ENCODE measurements at regions not wholly inside any gene's neighbourhood (a gene's known extent, or its start where the extent isn't known, plus 50 kb on each side); places are given as distances from the start of the nearest gene placed in this dataset.
"Not testable (repeated sequence)": the region's sequence is repeated elsewhere in the genome, so short reads cannot be mapped to it uniquely, and the experiment has no call there.

DNA sequence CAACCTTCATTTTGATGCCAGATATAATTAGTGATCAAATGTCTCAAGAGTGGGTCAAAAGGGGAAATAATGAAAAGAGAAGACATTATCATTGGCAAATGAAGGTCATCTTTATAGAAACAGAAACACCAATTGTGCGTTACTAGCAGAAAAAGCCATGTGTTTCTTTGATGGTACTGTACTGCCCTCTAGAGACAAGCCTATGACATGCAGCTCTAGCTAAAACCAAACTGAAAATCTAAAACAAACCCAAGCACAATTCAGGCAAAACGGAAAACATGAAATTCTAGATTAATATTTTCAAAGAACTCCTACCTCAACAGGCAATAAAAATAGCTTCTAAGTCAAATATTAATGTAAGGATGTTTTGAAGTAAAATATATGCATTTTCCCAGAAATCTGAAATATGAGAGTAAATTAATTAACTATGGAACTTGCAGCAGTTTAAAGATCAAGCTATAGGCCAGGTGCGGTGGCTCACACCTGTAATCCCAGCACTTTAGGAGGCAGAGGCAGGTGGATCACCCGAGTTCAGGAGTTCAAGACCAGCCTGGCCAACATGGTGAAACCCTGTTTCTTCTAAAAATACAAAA is 115.4 kb downstream of the KLHL28 start:
- no peak overlapping the region for H3K4me3 ChIP-seq (ENCODE audit: low read depth, low read length)
- peak; percentile 8 for DNase-seq (ENCODE audit: low read depth)

GRCh38 chr14:44835928-44836327 is 125.8 kb downstream of the KLHL28 start:
- not testable (repeated sequence) for DNase-seq (ENCODE audit: low read depth); H3K4me3 ChIP-seq (ENCODE audit: low read depth, low read length)

More for the DNA sequence above, 115.4 kb downstream of the KLHL28 start:
- TF ChIP-seq CTCF (IDR thresholded peaks at IDR 0.05; ENCODE audit: low read depth, low read length, missing control alignments) = peak; percentile 92

- no peak for TF ChIP-seq CTCF (IDR thresholded peaks at IDR 0.05; ENCODE audit: low read depth, low read length, missing control alignments)
- H3K4me3 ChIP-seq (ENCODE audit: low read depth, low read length) = no peak overlapping the region
- DNase-seq (ENCODE audit: low read depth) = no peak
Measured at GRCh38 chr14:44833376-44834060, 128.2 kb downstream of the KLHL28 start.

DNA sequence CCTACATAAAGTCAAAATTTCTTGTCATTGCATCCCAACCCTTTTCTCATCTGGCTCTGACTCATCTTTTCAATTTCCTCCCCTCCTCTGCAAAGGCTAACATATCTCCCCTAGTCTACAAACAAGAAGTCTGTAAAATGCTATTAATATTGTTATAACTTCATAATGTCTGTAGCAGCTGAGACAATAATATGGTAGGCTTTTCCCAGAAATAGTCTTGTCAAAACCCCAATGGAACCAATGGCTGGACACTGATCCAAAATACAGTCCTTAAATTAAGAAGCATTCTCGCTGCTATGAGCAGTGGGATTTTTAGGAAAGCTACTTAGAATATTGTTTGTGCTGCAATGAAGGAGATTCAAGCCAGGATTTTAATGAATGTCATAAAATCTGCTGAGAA is 131.4 kb downstream of the KLHL28 start:
- DNase-seq (ENCODE audit: low read depth) = no peak
- TF ChIP-seq CTCF (IDR thresholded peaks at IDR 0.05; ENCODE audit: low read depth, low read length, missing control alignments) = no peak
- no peak overlapping the region for H3K4me3 ChIP-seq (ENCODE audit: low read depth, low read length)

- H3K4me3 ChIP-seq (ENCODE audit: low read depth, low read length) = no peak overlapping the region
- TF ChIP-seq CTCF (IDR thresholded peaks at IDR 0.05; ENCODE audit: low read depth, low read length, missing control alignments) = no peak
- DNase-seq (ENCODE audit: low read depth) = no peak
Measured at GRCh38 chr14:44829021-44829420, 132.7 kb downstream of the KLHL28 start.

DNA sequence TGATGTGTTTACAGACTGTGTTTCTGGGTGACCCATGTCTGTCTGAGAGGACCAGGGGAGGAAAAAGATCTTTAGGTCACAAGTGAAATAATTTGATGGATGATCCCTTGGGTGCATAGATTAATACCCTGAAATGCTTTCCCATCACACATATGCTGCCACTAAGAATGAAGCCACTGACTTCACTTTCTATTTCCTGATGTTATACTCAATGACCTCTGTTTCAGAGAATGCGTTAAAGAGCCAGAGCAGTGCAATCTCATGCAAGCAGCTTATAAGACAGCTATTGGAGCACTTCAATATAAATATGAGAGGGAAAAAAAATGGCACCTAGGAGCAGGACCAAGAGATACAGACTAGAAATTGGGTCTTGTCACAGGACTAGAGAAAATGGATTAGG is 133.7 kb downstream of the KLHL28 start:
- no peak for DNase-seq (ENCODE audit: low read depth)

More for the DNA sequence above, 133.7 kb downstream of the KLHL28 start:
- H3K4me3 ChIP-seq (ENCODE audit: low read depth, low read length) = no peak overlapping the region
- no peak for TF ChIP-seq CTCF (IDR thresholded peaks at IDR 0.05; ENCODE audit: low read depth, low read length, missing control alignments)

All from GM12864 (cell line).